Small intestine (tissue), 7 donors: ENCODE measurements at regions not wholly inside any gene's neighbourhood (a gene's known extent, or its start where the extent isn't known, plus 50 kb on each side); places are given as distances from the start of the nearest gene placed in this dataset.
"Not testable (repeated sequence)": the region's sequence is repeated elsewhere in the genome, so short reads cannot be mapped to it uniquely, and the experiment has no call there.

Source experiments
- DNase-seq, 2 donors: peaks; one replicate each; pipeline versions ENCODE4 v3.0.0 to v3.0.0-alpha.2; 2013
- FAIRE-seq: peaks from 2 replicates; lab custom pipeline; 2012; peaks lifted over from hg19 to GRCh38; lab: Jason Lieb, UNC
- H3K27ac ChIP-seq, 3 donors: one replicate each; pipeline ENCODE4 v1.5.1; 2013; ENCODE audit warnings: low read length in 2 of 3, mild to moderate bottlenecking in 2 of 3, control low read depth in 1 of 3, inconsistent platforms in 1 of 3, low read depth in 1 of 3, moderate library complexity in 1 of 3
- H3K27me3 ChIP-seq, 3 donors: one replicate each; pipeline ENCODE4 v1.6.1; 2013; ENCODE audit warnings: low read length in 3 of 3, inconsistent platforms in 1 of 3; ENCODE audit not compliant: control insufficient read depth in 3 of 3, insufficient read depth in 3 of 3
- H3K36me3 ChIP-seq, 3 donors: one replicate each; pipeline ENCODE4 v1.6.1; 2013; ENCODE audit warnings: low read length in 3 of 3, inconsistent platforms in 1 of 3, low read depth in 1 of 3, mild to moderate bottlenecking in 1 of 3, moderate library complexity in 1 of 3; ENCODE audit not compliant: control insufficient read depth in 3 of 3, insufficient read depth in 2 of 3
- H3K4me1 ChIP-seq, 3 donors: one replicate each; pipeline ENCODE4 v1.6.1; 2013; ENCODE audit warnings: low read length in 2 of 3, inconsistent platforms in 1 of 3, low read depth in 1 of 3, mild to moderate bottlenecking in 1 of 3, moderate library complexity in 1 of 3; ENCODE audit not compliant: control insufficient read depth in 3 of 3, insufficient read depth in 2 of 3
- H3K4me3 ChIP-seq, 3 donors: one replicate each; pipeline ENCODE4 v1.5.1; 2013; ENCODE audit warnings: low read length in 3 of 3, control low read depth in 1 of 3, inconsistent platforms in 1 of 3, low read depth in 1 of 3, mild to moderate bottlenecking in 1 of 3, moderate library complexity in 1 of 3
- H3K9me3 ChIP-seq, 2 donors: one replicate each; pipeline ENCODE4 v1.6.1; 2013; ENCODE audit warnings: low read depth in 1 of 2, low read length in 1 of 2; ENCODE audit not compliant: control insufficient read depth in 2 of 2, insufficient read depth in 1 of 2
- WGBS, 3 donors: extraction: QIAGEN DNeasy Blood & Tissue Kit; methylation state at CpG; one replicate each; pipeline ENCODE4 v1.1.7; 2013; 5-methylcytosine and 5-hydroxymethylcytosine counted together
- donor health status: healthy with polysubstance abuse.
- donor health status: control.
- donor health status: control.
- donor health status: Bipolar disorder and iron deficiency.
- donor health status: healthy.

GRCh38 chr21:9572782-9573181 is 948.6 kb upstream of the TPTE start:
- DNase-seq, H3K27me3 ChIP-seq, H3K27ac ChIP-seq, H3K4me1 ChIP-seq, H3K9me3 ChIP-seq, FAIRE-seq, H3K36me3 ChIP-seq, H3K4me3 ChIP-seq: not testable (repeated sequence)
- 68 to 84% (median 76%) methylated on average over 1 of the region's 1 CpG for WGBS, 3 donors

- H3K27ac ChIP-seq, FAIRE-seq, H3K4me3 ChIP-seq, H3K9me3 ChIP-seq, H3K27me3 ChIP-seq, DNase-seq, H3K4me1 ChIP-seq, H3K36me3 ChIP-seq: not testable (repeated sequence)
- WGBS, 3 donors = no CpG with 5 or more reads among the region's 1 CpG
These were observed 947.9 kb upstream of the TPTE start for GRCh38 chr21:9573528-9573927.

- FAIRE-seq = not testable (repeated sequence)
- 83 to 87% (median 85%) methylated on average over 12 of the region's 17 CpGs for WGBS, 3 donors
These were observed 942.1 kb upstream of the TPTE start for GRCh38 chr21:9579275-9579674.

GRCh38 chr21:9587941-9588340 is 933.4 kb upstream of the TPTE start:
- H3K27ac ChIP-seq, H3K27me3 ChIP-seq, H3K4me3 ChIP-seq, H3K4me1 ChIP-seq, H3K36me3 ChIP-seq, DNase-seq, H3K9me3 ChIP-seq, FAIRE-seq: not testable (repeated sequence)
- WGBS, 3 donors = 35 to 43% (median 36%) methylated on average over 2 of the region's 3 CpGs

More at GRCh38 chr21:9579275-9579674, 942.1 kb upstream of the TPTE start:
- not testable (repeated sequence) for H3K4me1 ChIP-seq, H3K27me3 ChIP-seq, DNase-seq, H3K27ac ChIP-seq, H3K36me3 ChIP-seq, H3K4me3 ChIP-seq, H3K9me3 ChIP-seq

GRCh38 chr21:9592591-9592990 is 928.8 kb upstream of the TPTE start:
- not testable (repeated sequence) for H3K4me3 ChIP-seq, H3K9me3 ChIP-seq, H3K27ac ChIP-seq, H3K4me1 ChIP-seq, H3K36me3 ChIP-seq, DNase-seq, H3K27me3 ChIP-seq, FAIRE-seq
- WGBS, 3 donors = 86 to 91% (median 87%) methylated on average over 15 to 20 of the region's 24 CpGs

GRCh38 chr21:9593646-9594045 is 927.7 kb upstream of the TPTE start:
- not testable (repeated sequence) for H3K4me3 ChIP-seq, H3K27ac ChIP-seq, H3K4me1 ChIP-seq, DNase-seq, H3K36me3 ChIP-seq, H3K9me3 ChIP-seq, H3K27me3 ChIP-seq, FAIRE-seq
- 87 to 91% (median 87%) methylated on average over 9 to 16 of the region's 27 CpGs for WGBS, 3 donors

- H3K27me3 ChIP-seq, H3K36me3 ChIP-seq, H3K9me3 ChIP-seq, H3K4me1 ChIP-seq, DNase-seq, H3K27ac ChIP-seq, H3K4me3 ChIP-seq, FAIRE-seq: not testable (repeated sequence)
- 69 to 90% (median 79%) methylated on average over 16 to 22 of the region's 23 CpGs for WGBS, 3 donors
These were observed 907.4 kb upstream of the TPTE start for GRCh38 chr21:9614011-9614410.

GRCh38 chr21:9621121-9621793 is 900.1 kb upstream of the TPTE start:
- H3K27me3 ChIP-seq, H3K36me3 ChIP-seq, H3K27ac ChIP-seq, DNase-seq, H3K9me3 ChIP-seq, H3K4me3 ChIP-seq, FAIRE-seq, H3K4me1 ChIP-seq: not testable (repeated sequence)
- WGBS, 3 donors = no CpG with 5 or more reads among the region's 2 CpGs

GRCh38 chr21:9628051-9628450 is 893.3 kb upstream of the TPTE start:
- not testable (repeated sequence) for DNase-seq, H3K9me3 ChIP-seq, H3K4me3 ChIP-seq, H3K36me3 ChIP-seq, FAIRE-seq, H3K27me3 ChIP-seq, H3K4me1 ChIP-seq, H3K27ac ChIP-seq
- WGBS, 3 donors = 50 to 89% (median 83%) methylated on average over 1 of the region's 3 CpGs
